KOPT-K1 (cell line): ENCODE measurements at regions not wholly inside any gene's neighbourhood (a gene's known extent, or its start where the extent isn't known, plus 50 kb on each side); places are given as distances from the start of the nearest gene placed in this dataset.

Experiments used
- H3K27ac ChIP-seq: fragments of 200-600 bp; sonication (generic); 2 replicates; pipeline ENCODE4 v1.5.1; 2016; ENCODE audit warnings: antibody characterized with exemption, mild to moderate bottlenecking, low read depth, low read length; ENCODE audit not compliant: poor library complexity, severe bottlenecking
- H3K36me3 ChIP-seq: fragments of 200-600 bp; sonication (generic); 2 replicates; pipeline ENCODE4 v1.5.1; 2017; ENCODE audit warnings: antibody characterized with exemption, mild to moderate bottlenecking, low read length, moderate library complexity; ENCODE audit not compliant: insufficient read depth
- H3K9me3 ChIP-seq: fragments of 200-600 bp; sonication (generic); 2 replicates; pipeline ENCODE4 v1.5.1; 2017; ENCODE audit warnings: antibody characterized with exemption, low read length, mild to moderate bottlenecking; ENCODE audit not compliant: insufficient read depth, poor library complexity, severe bottlenecking

- Histone ChIP-seq H3K36me3 (no peaks in the 10 kb centered on the region), H3K27ac (no peak overlapping the region)
Observed at GRCh38 chr6:145490068-145490467, 245.3 kb downstream of the EPM2A start.

GRCh38 chr6:145491126-145491525 is 244.2 kb downstream of the EPM2A start:
- Histone ChIP-seq H3K27ac (no peak overlapping the region), H3K9me3 (no peaks in the 10 kb centered on the region), H3K36me3 (no peaks in the 10 kb centered on the region)

More at GRCh38 chr6:145490068-145490467, 245.3 kb downstream of the EPM2A start:
- H3K9me3 ChIP-seq: no peaks in the 10 kb centered on the region

GRCh38 chr6:145497006-145497405 is 238.3 kb downstream of the EPM2A start:
- no peak overlapping the region for H3K27ac ChIP-seq
- no peaks in the 10 kb centered on the region for H3K36me3 ChIP-seq
- H3K9me3 ChIP-seq: no peaks in the 10 kb centered on the region

- Histone ChIP-seq H3K36me3 (no peaks in the 10 kb centered on the region), H3K9me3 (no peaks in the 10 kb centered on the region), H3K27ac (no peak overlapping the region)
Observed at GRCh38 chr6:145498425-145498824, 236.9 kb downstream of the EPM2A start.

GRCh38 chr6:145502416-145502815 is 232.9 kb downstream of the EPM2A start:
- no peaks in the 10 kb centered on the region for H3K36me3 ChIP-seq

GRCh38 chr6:145506136-145506535 is 229.2 kb downstream of the EPM2A start:
- H3K36me3 ChIP-seq: no peaks in the 10 kb centered on the region

More at GRCh38 chr6:145502416-145502815, 232.9 kb downstream of the EPM2A start:
- Histone ChIP-seq H3K27ac (no peak overlapping the region), H3K9me3 (no peaks in the 10 kb centered on the region)

GRCh38 chr6:145506565-145506964 is 228.8 kb downstream of the EPM2A start:
- no peak overlapping the region for H3K27ac ChIP-seq
- H3K9me3 ChIP-seq: no peaks in the 10 kb centered on the region
- H3K36me3 ChIP-seq: no peaks in the 10 kb centered on the region

More at GRCh38 chr6:145506136-145506535, 229.2 kb downstream of the EPM2A start:
- H3K27ac ChIP-seq: no peak overlapping the region
- H3K9me3 ChIP-seq: no peaks in the 10 kb centered on the region

- Histone ChIP-seq H3K9me3 (no peaks in the 10 kb centered on the region), H3K36me3 (no peaks in the 10 kb centered on the region), H3K27ac (no peak overlapping the region)
Observed at GRCh38 chr6:145507239-145507638, 228.1 kb downstream of the EPM2A start.

GRCh38 chr6:145508107-145508506 is 227.2 kb downstream of the EPM2A start:
- H3K9me3 ChIP-seq: no peaks in the 10 kb centered on the region
- H3K36me3 ChIP-seq: no peaks in the 10 kb centered on the region
- no peak overlapping the region for H3K27ac ChIP-seq

GRCh38 chr6:145517492-145517891 is 217.8 kb downstream of the EPM2A start:
- Histone ChIP-seq H3K36me3 (no peaks in the 10 kb centered on the region), H3K27ac (no peak overlapping the region), H3K9me3 (no peaks in the 10 kb centered on the region)

GRCh38 chr6:145525038-145525437 is 210.3 kb downstream of the EPM2A start:
- Histone ChIP-seq H3K27ac (no peak overlapping the region), H3K36me3 (no peaks in the 10 kb centered on the region), H3K9me3 (no peaks in the 10 kb centered on the region)

GRCh38 chr6:145529582-145529981 is 205.7 kb downstream of the EPM2A start:
- Histone ChIP-seq H3K36me3 (no peaks in the 10 kb centered on the region), H3K9me3 (no peaks in the 10 kb centered on the region), H3K27ac (no peak overlapping the region)

GRCh38 chr6:145530454-145530853 is 204.9 kb downstream of the EPM2A start:
- no peaks in the 10 kb centered on the region for H3K36me3 ChIP-seq
- no peak overlapping the region for H3K27ac ChIP-seq
- H3K9me3 ChIP-seq: no peaks in the 10 kb centered on the region

GRCh38 chr6:145531032-145531431 is 204.3 kb downstream of the EPM2A start:
- Histone ChIP-seq H3K27ac (no peak overlapping the region), H3K36me3 (no peaks in the 10 kb centered on the region)

GRCh38 chr6:145531822-145532221 is 203.5 kb downstream of the EPM2A start:
- Histone ChIP-seq H3K9me3 (no peaks in the 10 kb centered on the region), H3K27ac (no peak overlapping the region), H3K36me3 (no peaks in the 10 kb centered on the region)

More at GRCh38 chr6:145531032-145531431, 204.3 kb downstream of the EPM2A start:
- H3K9me3 ChIP-seq: no peaks in the 10 kb centered on the region

GRCh38 chr6:145532361-145532760 is 203.0 kb downstream of the EPM2A start:
- H3K9me3 ChIP-seq: no peaks in the 10 kb centered on the region
- no peaks in the 10 kb centered on the region for H3K36me3 ChIP-seq
- H3K27ac ChIP-seq: no peak overlapping the region
